ENCODE measurements at regions not wholly inside any gene's neighbourhood (a gene's known extent, or its start where the extent isn't known, plus 50 kb on each side); places are given as distances from the start of the nearest gene placed in this dataset.
"Not testable (repeated sequence)": the region's sequence is repeated elsewhere in the genome, so short reads cannot be mapped to it uniquely, and the experiment has no call there.

- no peak for DNase-seq (ENCODE audit: extremely low read depth, insufficient read length)
- TF ChIP-seq CTCF (IDR thresholded peaks at IDR 0.05; ENCODE audit: insufficient read depth, low read length, poor library complexity, severe bottlenecking) = no peak
Measured at GRCh38 chr10:36526033-36526432, 599.4 kb upstream of the ANKRD30A start.

GRCh38 chr10:36524126-36524525, 601.3 kb upstream of the ANKRD30A start:
- H3K4me3 ChIP-seq (replicated peaks; ENCODE audit: low read depth, low read length); H3K36me3 ChIP-seq (ENCODE audit: control insufficient read depth, insufficient read depth, low read length): not testable (repeated sequence)

More at GRCh38 chr10:36526033-36526432, 599.4 kb upstream of the ANKRD30A start:
- no peaks in the 10 kb centered on the region for H3K36me3 ChIP-seq (ENCODE audit: control insufficient read depth, insufficient read depth, low read length)
- H3K4me3 ChIP-seq (replicated peaks; ENCODE audit: low read depth, low read length) = no peak overlapping the region
- H3K27me3 ChIP-seq (replicated peaks; ENCODE audit: control insufficient read depth, insufficient read depth, low read length) = no peaks in the 10 kb centered on the region

GRCh38 chr10:36519909-36520308, 605.5 kb upstream of the ANKRD30A start:
- Histone ChIP-seq H3K4me3 (replicated peaks; ENCODE audit: low read depth, low read length) (no peak overlapping the region), H3K36me3 (ENCODE audit: control insufficient read depth, insufficient read depth, low read length) (no peaks in the 10 kb centered on the region), H3K27me3 (replicated peaks; ENCODE audit: control insufficient read depth, insufficient read depth, low read length) (no peaks in the 10 kb centered on the region)
- no peak for TF ChIP-seq CTCF (IDR thresholded peaks at IDR 0.05; ENCODE audit: insufficient read depth, low read length, poor library complexity, severe bottlenecking)
- DNase-seq (ENCODE audit: extremely low read depth, insufficient read length) = no peak

More at GRCh38 chr10:36524126-36524525, 601.3 kb upstream of the ANKRD30A start:
- not testable (repeated sequence) for H3K27me3 ChIP-seq (replicated peaks; ENCODE audit: control insufficient read depth, insufficient read depth, low read length); DNase-seq (ENCODE audit: extremely low read depth, insufficient read length)

- no peak for TF ChIP-seq CTCF (IDR thresholded peaks at IDR 0.05; ENCODE audit: insufficient read depth, low read length, poor library complexity, severe bottlenecking)
- no peaks in the 10 kb centered on the region for H3K27me3 ChIP-seq (replicated peaks; ENCODE audit: control insufficient read depth, insufficient read depth, low read length)
- H3K4me3 ChIP-seq (replicated peaks; ENCODE audit: low read depth, low read length) = no peak overlapping the region
- H3K36me3 ChIP-seq (ENCODE audit: control insufficient read depth, insufficient read depth, low read length) = no peaks in the 10 kb centered on the region
- no peak for DNase-seq (ENCODE audit: extremely low read depth, insufficient read length)
Measured at GRCh38 chr10:36516281-36516680, 609.1 kb upstream of the ANKRD30A start.

GRCh38 chr10:36515319-36515718, 610.1 kb upstream of the ANKRD30A start:
- Histone ChIP-seq H3K27me3 (replicated peaks; ENCODE audit: control insufficient read depth, insufficient read depth, low read length) (no peaks in the 10 kb centered on the region), H3K36me3 (ENCODE audit: control insufficient read depth, insufficient read depth, low read length) (no peaks in the 10 kb centered on the region), H3K4me3 (replicated peaks; ENCODE audit: low read depth, low read length) (no peak overlapping the region)
- no peak for TF ChIP-seq CTCF (IDR thresholded peaks at IDR 0.05; ENCODE audit: insufficient read depth, low read length, poor library complexity, severe bottlenecking)
- DNase-seq (ENCODE audit: extremely low read depth, insufficient read length) = no peak

GRCh38 chr10:36507715-36508114, 617.7 kb upstream of the ANKRD30A start:
- H3K27me3 ChIP-seq (replicated peaks; ENCODE audit: control insufficient read depth, insufficient read depth, low read length) = no peaks in the 10 kb centered on the region
- no peak for TF ChIP-seq CTCF (IDR thresholded peaks at IDR 0.05; ENCODE audit: insufficient read depth, low read length, poor library complexity, severe bottlenecking)
- H3K4me3 ChIP-seq (replicated peaks; ENCODE audit: low read depth, low read length) = no peak overlapping the region
- DNase-seq (ENCODE audit: extremely low read depth, insufficient read length) = no peak
- H3K36me3 ChIP-seq (ENCODE audit: control insufficient read depth, insufficient read depth, low read length) = no peaks in the 10 kb centered on the region
